Panc1 (cell line): ENCODE measurements at regions not wholly inside any gene's neighbourhood (a gene's known extent, or its start where the extent isn't known, plus 50 kb on each side); places are given as distances from the start of the nearest gene placed in this dataset.

Source experiments
- CTCF ChIP-seq: fragments of 450-650 bp; IDR thresholded peaks from 2 replicates; pipeline ENCODE4 v1.5.1; 2017; ENCODE audit warnings: mild to moderate bottlenecking
- POLR2AphosphoS5 ChIP-seq: IDR thresholded peaks from 2 replicates; pipeline ENCODE4 v1.6.1; 2012; ENCODE audit warnings: mild to moderate bottlenecking, low read depth, low read length, moderate library complexity
- SIN3A ChIP-seq: IDR thresholded peaks from 2 replicates; pipeline ENCODE4 v1.6.1; 2012; ENCODE audit warnings: low read depth, mild to moderate bottlenecking, low read length, moderate library complexity, borderline replicate concordance; ENCODE audit not compliant: insufficient read depth
- TCF7L2 ChIP-seq: IDR thresholded peaks from 2 replicates; pipeline ENCODE4 v1.6.1; 2011; ENCODE audit warnings: mild to moderate bottlenecking, low read depth, low read length, inconsistent platforms
- TF ChIP-seq, protein P1 (sequence below), 2 experiments: IDR thresholded peaks; 2 replicates each; pipeline ENCODE4 v1.6.1; 2011 to 2012; ENCODE audit warnings: low read depth in 2 of 2, control low read depth in 1 of 2, low read length in 1 of 2, mild to moderate bottlenecking in 1 of 2, moderate library complexity in 1 of 2; ENCODE audit not compliant: insufficient read depth in 1 of 2

- TF ChIP-seq CTCF = no peak
- TF ChIP-seq POLR2AphosphoS5 = no peak
- TF ChIP-seq, protein P1, sequence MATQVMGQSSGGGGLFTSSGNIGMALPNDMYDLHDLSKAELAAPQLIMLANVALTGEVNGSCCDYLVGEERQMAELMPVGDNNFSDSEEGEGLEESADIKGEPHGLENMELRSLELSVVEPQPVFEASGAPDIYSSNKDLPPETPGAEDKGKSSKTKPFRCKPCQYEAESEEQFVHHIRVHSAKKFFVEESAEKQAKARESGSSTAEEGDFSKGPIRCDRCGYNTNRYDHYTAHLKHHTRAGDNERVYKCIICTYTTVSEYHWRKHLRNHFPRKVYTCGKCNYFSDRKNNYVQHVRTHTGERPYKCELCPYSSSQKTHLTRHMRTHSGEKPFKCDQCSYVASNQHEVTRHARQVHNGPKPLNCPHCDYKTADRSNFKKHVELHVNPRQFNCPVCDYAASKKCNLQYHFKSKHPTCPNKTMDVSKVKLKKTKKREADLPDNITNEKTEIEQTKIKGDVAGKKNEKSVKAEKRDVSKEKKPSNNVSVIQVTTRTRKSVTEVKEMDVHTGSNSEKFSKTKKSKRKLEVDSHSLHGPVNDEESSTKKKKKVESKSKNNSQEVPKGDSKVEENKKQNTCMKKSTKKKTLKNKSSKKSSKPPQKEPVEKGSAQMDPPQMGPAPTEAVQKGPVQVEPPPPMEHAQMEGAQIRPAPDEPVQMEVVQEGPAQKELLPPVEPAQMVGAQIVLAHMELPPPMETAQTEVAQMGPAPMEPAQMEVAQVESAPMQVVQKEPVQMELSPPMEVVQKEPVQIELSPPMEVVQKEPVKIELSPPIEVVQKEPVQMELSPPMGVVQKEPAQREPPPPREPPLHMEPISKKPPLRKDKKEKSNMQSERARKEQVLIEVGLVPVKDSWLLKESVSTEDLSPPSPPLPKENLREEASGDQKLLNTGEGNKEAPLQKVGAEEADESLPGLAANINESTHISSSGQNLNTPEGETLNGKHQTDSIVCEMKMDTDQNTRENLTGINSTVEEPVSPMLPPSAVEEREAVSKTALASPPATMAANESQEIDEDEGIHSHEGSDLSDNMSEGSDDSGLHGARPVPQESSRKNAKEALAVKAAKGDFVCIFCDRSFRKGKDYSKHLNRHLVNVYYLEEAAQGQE (IDR thresholded peaks at IDR 0.05; ENCODE audit: insufficient read depth in 1 of 2, low read depth in 2 of 2, low read length in 1 of 2) = no peak
- no peak for TF ChIP-seq SIN3A
- TF ChIP-seq TCF7L2 = no peak
These were observed 58.2 kb upstream of the MSN start for GRCh38 chrX:65609237-65609636.
